CD4-positive, alpha-beta T cell treated with Interferon gamma for 1 hour (primary cell): ENCODE measurements at regions not wholly inside any gene's neighbourhood (a gene's known extent, or its start where the extent isn't known, plus 50 kb on each side); places are given as distances from the start of the nearest gene placed in this dataset.

Experiments used
- DNase-seq: peaks from one replicate; pipeline ENCODE4 v3.0.0-alpha.2; 2020

DNA sequence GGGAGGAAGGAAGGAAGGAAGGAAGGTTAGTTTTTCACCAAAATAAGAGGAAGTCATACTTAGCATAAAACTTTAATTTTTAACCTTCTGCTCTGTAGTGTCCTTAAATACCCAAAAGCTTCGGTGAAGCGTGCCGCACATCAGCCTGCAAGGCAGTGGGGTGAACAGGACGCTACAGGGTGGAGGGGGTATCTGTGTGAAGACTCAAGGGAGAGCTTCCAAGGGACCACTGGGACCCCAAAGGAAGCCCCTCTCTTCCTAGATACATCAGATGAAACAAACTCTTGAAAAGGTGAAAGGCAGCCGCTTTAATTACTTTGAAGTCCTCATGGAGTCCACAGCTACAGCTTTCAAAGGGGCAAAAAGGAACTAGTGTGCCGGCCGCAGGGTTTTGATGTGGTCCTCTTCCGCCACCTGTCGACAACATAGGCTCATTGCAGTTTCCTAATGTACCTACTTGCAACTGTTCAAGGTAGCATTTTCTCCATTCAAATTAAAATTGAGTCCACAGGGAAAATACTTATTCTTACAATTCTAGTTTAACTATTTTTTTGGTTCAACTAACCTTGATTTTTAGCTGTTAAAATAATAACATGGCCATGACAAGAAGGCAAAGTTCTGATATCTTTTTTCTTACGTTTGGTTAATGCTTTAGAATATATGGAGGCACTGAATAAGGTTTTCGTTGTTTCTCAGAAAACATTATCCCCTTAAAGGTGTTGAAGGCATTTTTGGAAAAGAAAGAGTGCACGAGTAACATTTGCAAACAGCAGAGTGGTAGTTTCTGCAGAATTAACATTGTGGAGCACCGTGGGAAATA lies 135.0 kb upstream of the RIPOR2 start:
- DNase-seq = peak; percentile 81

GRCh38 chr6:25078141-25078540 lies 142.4 kb upstream of the RIPOR2 start:
- DNase-seq = no peak

- DNase-seq = no peak
Measured at GRCh38 chr6:25083784-25084507, 148.2 kb upstream of the RIPOR2 start.

DNA sequence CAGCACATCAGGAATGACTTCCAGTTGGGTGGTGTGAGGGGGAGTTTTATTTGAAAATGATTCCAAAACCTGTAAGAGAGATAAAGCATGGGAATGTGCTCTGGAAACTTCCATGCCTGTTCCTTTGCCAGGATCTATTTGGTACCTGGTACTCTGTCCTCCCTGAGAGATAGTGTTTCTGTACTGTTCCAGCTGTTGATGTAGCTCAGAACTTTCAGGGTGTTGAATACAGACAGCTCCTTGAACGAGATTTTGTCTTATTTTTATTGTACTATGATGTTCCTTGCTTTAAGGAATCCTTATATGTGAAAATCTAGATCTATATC lies 148.7 kb upstream of the RIPOR2 start:
- DNase-seq = no peak

DNA sequence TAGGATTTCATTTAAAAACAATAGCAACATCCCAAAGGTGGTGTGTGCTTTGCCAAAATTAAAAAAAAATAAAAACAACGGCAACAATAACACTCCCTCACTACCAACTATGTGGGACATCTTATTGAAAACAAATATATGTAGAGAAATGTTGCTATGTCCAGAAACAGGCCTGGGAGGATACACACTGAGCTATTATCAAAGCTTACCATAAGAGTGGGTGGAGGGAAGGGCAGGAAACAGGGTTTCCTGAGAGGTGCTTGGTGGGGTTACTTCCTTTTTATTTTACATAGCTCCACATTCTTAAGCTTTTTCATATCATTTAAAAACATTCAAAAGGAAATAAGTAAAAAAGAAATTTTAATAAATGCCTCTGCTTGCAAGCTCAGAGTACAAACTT lies 150.0 kb upstream of the RIPOR2 start:
- no peak for DNase-seq

- DNase-seq = no peak
Measured at GRCh38 chr6:25086500-25087091, 150.8 kb upstream of the RIPOR2 start.

DNA sequence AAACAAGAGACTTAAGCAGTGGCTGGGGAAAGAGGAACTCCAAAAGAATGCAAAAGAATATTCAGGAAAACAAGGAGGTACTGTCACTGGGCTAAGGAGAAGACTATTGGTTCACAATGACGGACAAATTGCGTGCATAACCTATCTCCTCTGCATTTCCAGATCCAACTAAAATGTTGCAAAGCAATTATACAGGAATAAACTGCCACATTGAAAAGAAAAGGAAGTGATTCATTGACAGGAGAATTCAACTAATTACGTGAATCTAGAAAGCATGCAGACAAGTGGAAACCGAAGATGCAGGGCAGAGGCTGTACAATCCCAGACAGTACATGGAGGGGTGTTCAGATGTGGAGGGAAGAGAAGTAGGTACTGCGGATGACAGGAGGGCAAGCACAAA lies 152.8 kb upstream of the RIPOR2 start:
- no peak for DNase-seq

GRCh38 chr6:25089442-25089841 lies 153.7 kb upstream of the RIPOR2 start:
- DNase-seq = no peak

DNA sequence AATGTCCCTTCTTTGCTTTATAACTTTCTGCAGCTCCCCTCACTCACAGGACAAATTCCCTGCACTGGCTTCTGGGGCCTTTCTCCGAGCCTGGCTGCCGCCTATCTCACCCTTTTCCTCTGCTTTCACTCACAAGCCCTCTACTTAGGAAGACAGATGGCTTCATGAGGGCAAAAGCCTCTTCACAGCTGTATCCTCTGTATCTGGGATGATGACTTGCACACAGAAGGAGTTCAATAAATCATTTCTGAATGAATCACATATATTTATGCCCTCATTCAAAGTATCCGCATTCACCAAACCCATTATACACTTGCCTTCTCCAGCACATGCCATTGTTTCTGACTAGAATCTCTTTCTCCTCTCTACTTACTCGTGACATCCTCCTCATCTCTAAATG lies 159.0 kb upstream of the RIPOR2 start:
- DNase-seq = no peak

GRCh38 chr6:25100288-25100687 lies 164.5 kb upstream of the RIPOR2 start:
- no peak for DNase-seq

DNA sequence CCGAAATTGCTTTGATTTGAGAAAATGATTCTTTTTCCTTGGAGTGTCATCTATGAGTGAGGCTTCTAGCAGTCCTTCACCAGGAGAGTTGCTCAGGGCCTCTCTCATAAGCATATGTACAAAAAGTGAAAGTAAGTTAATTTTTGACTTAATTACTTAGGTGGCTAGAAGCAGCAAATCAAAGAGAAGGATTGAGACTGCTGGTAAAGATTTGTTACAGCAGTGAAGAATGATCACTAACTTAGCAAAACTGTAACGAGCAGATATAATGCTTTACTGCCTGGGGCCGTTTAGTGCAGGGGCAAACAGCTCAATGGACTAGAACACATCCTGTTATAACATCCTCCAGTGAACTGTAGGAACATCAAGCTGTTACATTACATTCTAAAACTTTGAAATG lies 167.8 kb upstream of the RIPOR2 start:
- DNase-seq = no peak

DNA sequence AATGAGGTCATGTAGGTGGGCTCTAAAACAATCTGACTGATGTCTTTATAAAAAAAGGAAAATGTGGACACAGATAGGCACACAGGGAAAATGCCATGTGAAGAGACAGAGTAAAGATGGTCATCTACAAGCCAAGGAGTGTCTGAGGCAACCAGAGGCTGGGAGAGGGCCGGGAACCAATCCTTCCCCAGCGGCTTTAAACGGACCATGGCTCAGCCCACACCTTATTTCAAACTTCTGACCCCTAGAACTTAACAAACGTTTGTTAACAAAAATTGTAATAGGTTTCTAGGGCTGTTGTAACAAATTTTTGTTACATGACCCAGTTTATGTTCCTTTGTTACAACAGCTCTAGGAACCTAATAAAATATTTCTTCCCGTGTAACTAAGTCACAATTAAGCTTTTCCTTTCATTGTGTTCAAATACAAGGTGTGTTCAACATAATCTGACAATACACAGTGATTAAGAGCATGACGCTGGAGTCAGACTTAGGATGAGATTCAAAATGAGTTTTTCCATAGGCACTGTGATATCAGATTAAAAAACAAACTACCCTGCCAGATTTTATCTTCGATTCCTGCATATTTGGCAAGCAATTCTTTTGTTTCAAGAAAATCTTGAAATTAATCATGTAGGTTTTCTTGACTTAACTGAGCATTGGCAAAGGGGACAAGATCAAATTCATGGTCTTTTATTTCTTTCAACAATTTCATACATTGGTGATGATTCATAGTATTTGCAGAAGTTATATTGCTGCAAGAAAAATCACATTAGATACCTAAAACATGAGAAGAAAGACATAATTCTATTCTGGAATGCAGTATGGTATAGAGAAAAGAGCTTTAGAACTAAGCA lies 169.5 kb upstream of the RIPOR2 start:
- no peak for DNase-seq

DNA sequence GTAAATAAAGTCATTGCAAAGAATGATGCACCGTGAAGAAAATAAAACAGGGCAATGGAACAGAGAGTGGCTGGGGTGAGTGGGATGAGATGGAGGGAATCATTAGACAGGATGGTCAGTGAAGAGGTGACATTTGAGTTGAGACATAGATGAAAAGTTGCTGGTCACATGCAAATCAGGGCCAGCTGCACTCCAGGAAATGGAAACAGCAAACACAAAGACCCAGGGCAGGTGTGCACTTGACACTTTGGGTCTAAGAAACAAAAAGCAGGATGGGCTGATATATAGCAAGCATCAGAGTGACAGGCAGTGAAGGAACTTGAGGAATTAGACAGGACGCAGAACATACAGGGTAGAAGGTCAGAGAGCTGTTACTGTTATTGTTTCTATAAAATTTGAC lies 171.5 kb upstream of the RIPOR2 start:
- no peak for DNase-seq

DNA sequence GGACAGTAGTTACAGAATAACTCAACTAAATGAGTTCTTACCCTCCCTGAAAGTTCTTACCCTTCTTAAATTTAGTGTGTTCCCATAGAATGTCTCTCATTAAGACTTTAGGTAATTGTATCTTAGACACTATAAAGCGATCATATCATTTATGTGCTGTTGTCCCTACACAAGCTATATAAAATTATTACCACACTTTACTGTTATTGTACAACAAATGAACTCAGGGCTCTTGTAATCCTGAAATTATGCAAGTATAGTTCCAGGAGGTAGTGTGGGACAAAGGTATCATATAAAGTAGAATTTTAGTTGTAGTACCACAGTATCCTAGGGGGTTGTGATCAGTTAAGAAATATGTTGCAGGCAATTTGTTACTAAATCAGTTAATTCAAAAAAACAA lies 167.4 kb upstream of the CARMIL1 start:
- DNase-seq = no peak

DNA sequence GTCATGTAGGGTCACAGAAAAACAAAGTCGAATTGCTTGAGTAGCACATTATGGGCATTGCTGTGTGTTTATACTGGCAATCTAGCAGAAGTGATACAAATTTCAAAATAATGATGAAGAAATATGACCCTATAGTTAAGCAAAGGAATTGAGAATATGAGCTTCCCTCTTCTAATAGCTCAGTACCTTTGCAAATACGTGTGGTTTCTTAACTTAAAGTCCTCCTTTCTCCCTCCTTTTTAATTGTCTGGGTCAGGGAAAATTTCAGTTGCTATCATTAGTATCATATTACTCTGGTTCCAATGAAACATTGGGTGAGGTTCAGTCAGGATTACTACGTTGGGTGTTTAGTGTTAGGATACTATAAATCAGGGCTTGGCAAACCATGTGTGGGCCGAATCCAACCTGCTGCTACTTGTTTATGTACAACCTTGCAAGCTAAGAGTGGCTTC lies 166.8 kb upstream of the CARMIL1 start:
- no peak for DNase-seq

DNA sequence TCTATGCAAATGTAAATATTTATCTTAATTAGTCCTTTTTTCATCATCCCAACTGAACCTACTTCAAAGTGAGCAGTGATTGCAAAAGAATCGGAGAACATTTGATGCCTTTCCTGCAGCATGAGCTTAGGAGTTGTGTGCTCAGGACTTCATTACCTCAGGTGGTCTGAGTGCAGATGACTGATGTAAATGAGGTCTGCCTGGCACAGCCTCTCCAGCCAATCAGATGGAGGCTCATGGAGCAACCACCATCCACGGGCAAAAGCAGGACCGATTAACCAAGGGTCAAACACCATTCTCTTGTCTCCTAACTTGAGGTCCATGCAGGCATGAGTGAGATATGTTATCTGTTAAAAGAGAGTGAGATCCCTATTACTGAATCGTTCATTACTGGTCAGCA lies 165.7 kb upstream of the CARMIL1 start:
- no peak for DNase-seq

- DNase-seq = no peak
Measured at GRCh38 chr6:25118038-25118437, 161.1 kb upstream of the CARMIL1 start.

GRCh38 chr6:25121186-25121585 lies 158.0 kb upstream of the CARMIL1 start:
- no peak for DNase-seq

GRCh38 chr6:25122001-25122400 lies 157.2 kb upstream of the CARMIL1 start:
- DNase-seq = no peak

GRCh38 chr6:25122622-25123237 lies 156.4 kb upstream of the CARMIL1 start:
- no peak for DNase-seq

- no peak for DNase-seq
Measured at GRCh38 chr6:25124216-25124715, 154.9 kb upstream of the CARMIL1 start.

DNA sequence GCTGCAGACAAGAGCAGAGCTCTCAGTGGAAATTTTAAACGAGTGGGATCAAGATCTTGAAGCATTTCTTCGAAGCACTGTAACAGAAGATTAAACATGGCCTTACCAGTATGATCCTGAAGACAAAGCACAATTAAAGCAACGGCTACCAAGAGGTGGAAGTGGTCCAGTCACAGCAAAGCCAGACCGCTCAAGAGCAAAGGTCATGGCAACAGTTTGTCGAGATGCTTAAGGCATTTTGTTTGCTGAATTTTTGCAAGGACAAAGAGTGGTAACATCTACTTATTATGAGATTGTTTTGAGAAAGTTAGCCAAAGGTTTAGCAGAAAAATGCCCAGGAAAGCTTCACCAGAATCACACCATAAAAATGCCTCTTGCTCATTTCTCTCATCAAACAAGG lies 153.4 kb upstream of the CARMIL1 start:
- no peak for DNase-seq
